ENCODE measurements at regions not wholly inside any gene's neighbourhood (a gene's known extent, or its start where the extent isn't known, plus 50 kb on each side); places are given as distances from the start of the nearest gene placed in this dataset.

DNA sequence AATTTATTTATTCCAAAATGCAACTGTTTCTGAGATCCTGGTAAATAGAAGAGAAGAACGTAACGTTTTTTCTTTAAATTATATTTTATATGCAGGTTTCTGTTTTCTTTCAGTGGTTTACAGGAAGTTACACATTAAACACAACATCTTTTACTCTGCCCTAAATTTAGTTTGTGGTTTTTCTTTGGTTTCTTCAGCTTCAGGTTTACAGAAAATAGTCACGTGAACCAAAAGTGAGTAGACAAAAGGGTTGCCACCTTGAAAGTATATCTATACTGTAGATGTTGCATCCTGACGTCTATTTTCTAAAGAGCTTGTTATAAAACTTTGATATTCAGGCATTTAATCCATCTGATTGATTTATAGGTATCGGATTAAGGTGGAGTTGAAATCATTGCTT lies 1236.6 kb downstream of the MAT2B start:
- Histone ChIP-seq H3K4me2 (ENCODE audit: low read length) (no peak overlapping the region), H3K4me1 (ENCODE audit: insufficient read depth, low read length, severe bottlenecking) (no peaks in the 10 kb centered on the region)

DNA sequence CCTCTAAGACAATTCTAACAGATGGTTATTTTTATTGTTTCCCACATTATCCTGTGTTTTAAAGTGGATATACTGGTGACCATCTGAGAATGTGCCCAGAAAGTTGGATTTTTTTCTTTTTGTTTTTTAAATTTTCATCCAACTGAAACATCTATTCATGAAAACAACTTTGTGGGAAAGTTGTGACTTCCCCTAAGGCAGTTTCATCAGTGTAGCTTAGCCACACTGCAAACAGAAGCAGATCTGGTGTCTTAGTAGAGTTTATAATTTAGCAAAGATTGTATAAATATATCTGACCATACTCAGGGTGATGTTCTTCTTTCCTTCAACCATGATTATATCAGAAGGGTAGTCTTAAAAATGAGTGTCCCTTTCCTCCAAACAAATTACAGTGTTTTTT lies 1241.3 kb downstream of the MAT2B start:
- no peaks in the 10 kb centered on the region for H3K36me3 ChIP-seq (ENCODE audit: insufficient read depth, low read length)
- no peaks in the 10 kb centered on the region for H3K79me2 ChIP-seq (ENCODE audit: insufficient read depth, low read length)
- no peak for TF ChIP-seq EZH2 (IDR thresholded peaks at IDR 0.05; ENCODE audit: borderline replicate concordance, low read length)
- TF ChIP-seq, protein P1, sequence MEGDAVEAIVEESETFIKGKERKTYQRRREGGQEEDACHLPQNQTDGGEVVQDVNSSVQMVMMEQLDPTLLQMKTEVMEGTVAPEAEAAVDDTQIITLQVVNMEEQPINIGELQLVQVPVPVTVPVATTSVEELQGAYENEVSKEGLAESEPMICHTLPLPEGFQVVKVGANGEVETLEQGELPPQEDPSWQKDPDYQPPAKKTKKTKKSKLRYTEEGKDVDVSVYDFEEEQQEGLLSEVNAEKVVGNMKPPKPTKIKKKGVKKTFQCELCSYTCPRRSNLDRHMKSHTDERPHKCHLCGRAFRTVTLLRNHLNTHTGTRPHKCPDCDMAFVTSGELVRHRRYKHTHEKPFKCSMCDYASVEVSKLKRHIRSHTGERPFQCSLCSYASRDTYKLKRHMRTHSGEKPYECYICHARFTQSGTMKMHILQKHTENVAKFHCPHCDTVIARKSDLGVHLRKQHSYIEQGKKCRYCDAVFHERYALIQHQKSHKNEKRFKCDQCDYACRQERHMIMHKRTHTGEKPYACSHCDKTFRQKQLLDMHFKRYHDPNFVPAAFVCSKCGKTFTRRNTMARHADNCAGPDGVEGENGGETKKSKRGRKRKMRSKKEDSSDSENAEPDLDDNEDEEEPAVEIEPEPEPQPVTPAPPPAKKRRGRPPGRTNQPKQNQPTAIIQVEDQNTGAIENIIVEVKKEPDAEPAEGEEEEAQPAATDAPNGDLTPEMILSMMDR (IDR thresholded peaks at IDR 0.05; ENCODE audit: low read length), result no peak
- H3K9me2 ChIP-seq (ENCODE audit: low read depth, low read length), result no peaks in the 10 kb centered on the region
- no peak overlapping the region for H2AFZ ChIP-seq (ENCODE audit: low read length)
- H3K9me3 ChIP-seq (ENCODE audit: low read length), result no peaks in the 10 kb centered on the region
- H3K27me3 ChIP-seq (ENCODE audit: insufficient read depth, low read length), result no peaks in the 10 kb centered on the region
- H4K20me1 ChIP-seq (ENCODE audit: insufficient read depth, low read length), result no peaks in the 10 kb centered on the region
- no peak overlapping the region for H3K9ac ChIP-seq (ENCODE audit: low read length)
- no peaks in the 10 kb centered on the region for H3K4me1 ChIP-seq (ENCODE audit: insufficient read depth, low read length, severe bottlenecking)
- H3K4me3 ChIP-seq (ENCODE audit: low read depth, low read length, poor library complexity, severe bottlenecking), result no peak overlapping the region
- H3K27ac ChIP-seq (ENCODE audit: low read depth, low read length, poor library complexity, severe bottlenecking), result no peak overlapping the region
- no peak overlapping the region for H3K4me2 ChIP-seq (ENCODE audit: low read length)
- H3F3A ChIP-seq (ENCODE audit: insufficient read depth, low read length), result no peaks in the 10 kb centered on the region

More for the DNA sequence above, 1236.6 kb downstream of the MAT2B start:
- no peaks in the 10 kb centered on the region for H3F3A ChIP-seq (ENCODE audit: insufficient read depth, low read length)
- H3K79me2 ChIP-seq (ENCODE audit: insufficient read depth, low read length), result no peaks in the 10 kb centered on the region
- no peak overlapping the region for H3K27ac ChIP-seq (ENCODE audit: low read depth, low read length, poor library complexity, severe bottlenecking)
- TF ChIP-seq EZH2 (IDR thresholded peaks at IDR 0.05; ENCODE audit: borderline replicate concordance, low read length), result no peak
- TF ChIP-seq, protein P1 (IDR thresholded peaks at IDR 0.05; ENCODE audit: low read length), result no peak
- no peaks in the 10 kb centered on the region for H3K27me3 ChIP-seq (ENCODE audit: insufficient read depth, low read length)
- no peaks in the 10 kb centered on the region for H3K9me3 ChIP-seq (ENCODE audit: low read length)
- H2AFZ ChIP-seq (ENCODE audit: low read length), result no peak overlapping the region
- no peak overlapping the region for H3K9ac ChIP-seq (ENCODE audit: low read length)
- no peaks in the 10 kb centered on the region for H3K36me3 ChIP-seq (ENCODE audit: insufficient read depth, low read length)
- no peaks in the 10 kb centered on the region for H3K9me2 ChIP-seq (ENCODE audit: low read depth, low read length)
- H4K20me1 ChIP-seq (ENCODE audit: insufficient read depth, low read length), result no peaks in the 10 kb centered on the region
- no peak overlapping the region for H3K4me3 ChIP-seq (ENCODE audit: low read depth, low read length, poor library complexity, severe bottlenecking)

DNA sequence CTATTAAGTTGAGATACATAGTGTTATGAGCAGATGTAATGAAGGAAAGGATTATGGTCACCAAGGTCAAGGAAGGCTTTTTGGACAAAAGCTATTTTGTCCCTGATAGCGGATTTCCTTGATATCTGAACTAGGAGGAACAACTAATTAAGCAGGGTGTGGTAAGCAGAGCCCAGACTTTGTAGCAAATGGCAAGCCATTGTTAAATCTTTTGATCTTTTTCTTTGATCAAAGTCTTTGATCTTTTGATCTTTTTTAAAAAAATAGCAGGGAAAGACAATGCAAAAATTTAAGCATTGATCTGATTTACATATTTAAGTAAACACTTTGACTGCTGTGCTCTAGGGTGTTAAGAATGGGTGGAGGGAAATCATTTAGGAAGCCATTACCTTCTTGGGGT lies 1242.0 kb downstream of the MAT2B start:
- Histone ChIP-seq H3K36me3 (ENCODE audit: insufficient read depth, low read length) (no peaks in the 10 kb centered on the region), H3K4me3 (ENCODE audit: low read depth, low read length, poor library complexity, severe bottlenecking) (no peak overlapping the region), H3K4me2 (ENCODE audit: low read length) (no peak overlapping the region), H3K27ac (ENCODE audit: low read depth, low read length, poor library complexity, severe bottlenecking) (no peak overlapping the region), H3K9ac (ENCODE audit: low read length) (no peak overlapping the region), H4K20me1 (ENCODE audit: insufficient read depth, low read length) (no peaks in the 10 kb centered on the region), H2AFZ (ENCODE audit: low read length) (no peak overlapping the region), H3K9me2 (ENCODE audit: low read depth, low read length) (no peaks in the 10 kb centered on the region), H3K9me3 (ENCODE audit: low read length) (no peaks in the 10 kb centered on the region), H3K4me1 (ENCODE audit: insufficient read depth, low read length, severe bottlenecking) (no peaks in the 10 kb centered on the region), H3F3A (ENCODE audit: insufficient read depth, low read length) (no peaks in the 10 kb centered on the region), H3K27me3 (ENCODE audit: insufficient read depth, low read length) (no peaks in the 10 kb centered on the region), H3K79me2 (ENCODE audit: insufficient read depth, low read length) (no peaks in the 10 kb centered on the region)
- no peak for TF ChIP-seq EZH2 (IDR thresholded peaks at IDR 0.05; ENCODE audit: borderline replicate concordance, low read length)

DNA sequence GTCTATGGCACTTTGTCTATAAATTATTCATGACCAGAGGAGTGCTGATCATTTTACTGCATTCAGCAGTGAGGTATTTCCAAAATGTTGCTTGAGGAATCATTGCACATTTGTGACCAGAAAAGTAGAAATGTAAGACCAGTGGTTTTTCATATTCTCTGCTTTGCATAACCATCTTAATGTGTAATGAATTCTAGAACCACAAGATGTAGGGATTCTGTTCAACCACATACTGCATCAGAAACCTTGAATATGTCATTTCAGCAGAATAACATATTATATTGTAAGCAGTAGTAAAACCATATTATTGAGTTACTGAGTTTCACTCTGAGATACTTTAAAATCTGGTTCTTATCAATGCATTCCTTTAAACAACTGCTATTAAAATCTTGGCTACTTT lies 1243.4 kb downstream of the MAT2B start:
- no peaks in the 10 kb centered on the region for H3F3A ChIP-seq (ENCODE audit: insufficient read depth, low read length)
- no peak overlapping the region for H3K27ac ChIP-seq (ENCODE audit: low read depth, low read length, poor library complexity, severe bottlenecking)
- no peak overlapping the region for H3K9ac ChIP-seq (ENCODE audit: low read length)
- no peak overlapping the region for H2AFZ ChIP-seq (ENCODE audit: low read length)
- H3K4me3 ChIP-seq (ENCODE audit: low read depth, low read length, poor library complexity, severe bottlenecking), result no peak overlapping the region
- no peaks in the 10 kb centered on the region for H3K9me3 ChIP-seq (ENCODE audit: low read length)
- no peaks in the 10 kb centered on the region for H3K79me2 ChIP-seq (ENCODE audit: insufficient read depth, low read length)
- H4K20me1 ChIP-seq (ENCODE audit: insufficient read depth, low read length), result no peaks in the 10 kb centered on the region
- no peak overlapping the region for H3K4me2 ChIP-seq (ENCODE audit: low read length)
- no peaks in the 10 kb centered on the region for H3K9me2 ChIP-seq (ENCODE audit: low read depth, low read length)
- H3K36me3 ChIP-seq (ENCODE audit: insufficient read depth, low read length), result no peaks in the 10 kb centered on the region
- H3K27me3 ChIP-seq (ENCODE audit: insufficient read depth, low read length), result no peaks in the 10 kb centered on the region
- TF ChIP-seq EZH2 (IDR thresholded peaks at IDR 0.05; ENCODE audit: borderline replicate concordance, low read length), result no peak
- TF ChIP-seq, protein P1 (IDR thresholded peaks at IDR 0.05; ENCODE audit: low read length), result no peak
- no peaks in the 10 kb centered on the region for H3K4me1 ChIP-seq (ENCODE audit: insufficient read depth, low read length, severe bottlenecking)
